SK-N-SH (cell line): ENCODE measurements at regions not wholly inside any gene's neighbourhood (a gene's known extent, or its start where the extent isn't known, plus 50 kb on each side); places are given as distances from the start of the nearest gene placed in this dataset.

ENCODE experiments used
- CTCF ChIA-PET: fragments of 300-600, 350-600 bp; formaldehyde crosslinking; extraction: SDS; loops from one replicate; lab custom pipeline; 2021; lab: Yijun Ruan, JAX
- POLR2A ChIA-PET: fragments of 350-600 bp; sonication (Branson Sonifier 250); formaldehyde crosslinking; extraction: SDS; loops from one replicate; lab custom pipeline; 2020; ENCODE audit warnings: antibody characterized with exemption, inconsistent platforms; lab: Yijun Ruan, JAX
- DNase-seq: peaks from one replicate; pipeline ENCODE4 v3.0.0; 2012
- H2AFZ ChIP-seq: fragments of 200-600 bp; sonication (generic); 2 replicates; pipeline ENCODE4 v1.8.1; 2016; ENCODE audit warnings: antibody characterized with exemption, mild to moderate bottlenecking, low read depth
- H3F3A ChIP-seq: fragments of 200-600 bp; sonication (generic); replicated peaks from 2 replicates; pipeline ENCODE3; 2016; ENCODE audit warnings: antibody characterized with exemption, mild to moderate bottlenecking; ENCODE audit not compliant: insufficient read depth
- H3K27ac ChIP-seq, 2 experiments: fragments of 200-500 bp in 1 of 2; fragments of 200-600 bp in 1 of 2; sonication (Bioruptor generic) in 1 of 2; sonication (generic), shearing (Covaris generic) in 1 of 2; 2 replicates each; pipeline versions ENCODE4 v1.5.1 to v1.6.1; 2014 to 2016; ENCODE audit warnings: low read depth in 2 of 2, inconsistent platforms in 1 of 2, low read length in 1 of 2, mild to moderate bottlenecking in 1 of 2, mixed read lengths in 1 of 2
- H3K27me3 ChIP-seq: fragments of 200-600 bp; sonication (generic), shearing (Covaris generic); 2 replicates; pipeline ENCODE4 v1.6.1; 2016; ENCODE audit warnings: mixed run types; ENCODE audit not compliant: insufficient read depth
- H3K36me3 ChIP-seq, 2 experiments: fragments of 200-500 bp in 1 of 2; fragments of 200-600 bp in 1 of 2; sonication (Bioruptor generic) in 1 of 2; sonication (generic) in 1 of 2; replicated peaks in 1 of 2; 2 replicates each; pipeline versions ENCODE3 to v1.5.1; 2014 to 2016; ENCODE audit warnings: low read length in 1 of 2, mild to moderate bottlenecking in 1 of 2; ENCODE audit not compliant: insufficient read depth in 2 of 2, control insufficient read depth in 1 of 2
- H3K4me1 ChIP-seq, 2 experiments: fragments of 200-500 bp in 1 of 2; fragments of 200-600 bp in 1 of 2; sonication (Bioruptor generic) in 1 of 2; sonication (generic), shearing (Covaris generic) in 1 of 2; 2 replicates each; pipeline versions ENCODE4 v1.5.1 to v1.6.1; 2014 to 2016; ENCODE audit warnings: low read depth in 1 of 2, low read length in 1 of 2, mixed run types in 1 of 2; ENCODE audit not compliant: insufficient read depth in 2 of 2, control insufficient read depth in 1 of 2
- H3K4me2 ChIP-seq: fragments of 200-600 bp; sonication (generic), shearing (Covaris generic); 2 replicates; pipeline ENCODE4 v1.6.1; 2017; ENCODE audit warnings: mixed run types
- H3K4me3 ChIP-seq, 2 experiments: fragments of 200-500 bp in 1 of 2; fragments of 200-600 bp in 1 of 2; sonication (Bioruptor generic) in 1 of 2; sonication (generic), shearing (Covaris generic) in 1 of 2; 2 replicates each; pipeline versions ENCODE4 v1.5.1 to v1.8.1; 2014 to 2016; ENCODE audit warnings: low read depth in 2 of 2, inconsistent platforms in 1 of 2, low read length in 1 of 2, mild to moderate bottlenecking in 1 of 2, mixed read lengths in 1 of 2, moderate library complexity in 1 of 2
- H3K79me2 ChIP-seq: fragments of 200-600 bp; sonication (generic); 2 replicates; pipeline ENCODE4 v1.8.1; 2017; ENCODE audit warnings: mild to moderate bottlenecking; ENCODE audit not compliant: insufficient read depth
- H3K9ac ChIP-seq: fragments of 200-600 bp; sonication (generic); 2 replicates; pipeline ENCODE4 v1.6.1; 2017; ENCODE audit warnings: mixed run types
- H3K9me2 ChIP-seq: fragments of 200-600 bp; sonication (generic); 2 replicates; pipeline ENCODE4 v1.6.1; 2017; ENCODE audit warnings: mixed run types
- H3K9me3 ChIP-seq: fragments of 200-600 bp; sonication (generic); 2 replicates; pipeline ENCODE4 v1.6.1; 2017; ENCODE audit warnings: mixed run types, mild to moderate bottlenecking, moderate library complexity
- H4K20me1 ChIP-seq: fragments of 200-600 bp; sonication (generic); 2 replicates; pipeline ENCODE4 v1.6.1; 2017; ENCODE audit warnings: mild to moderate bottlenecking, mixed run types; ENCODE audit not compliant: insufficient read depth
- CHD2 ChIP-seq: fragments of 150-350 bp; IDR thresholded peaks from 2 replicates; pipeline ENCODE4 v1.6.1; 2018; ENCODE audit warnings: low read length; ENCODE audit not compliant: partially characterized antibody
- CTCF ChIP-seq: fragments of 200-600 bp; sonication (generic); IDR thresholded peaks from 2 replicates; pipeline ENCODE4 v1.6.1; 2017; ENCODE audit warnings: antibody characterized with exemption, mild to moderate bottlenecking, moderate library complexity
- EP300 ChIP-seq, 2 experiments: IDR thresholded peaks; 2 replicates each; pipeline versions ENCODE4 v1.4.0 to v1.6.1; 2012; ENCODE audit warnings: borderline replicate concordance in 1 of 2, low read depth in 1 of 2, low read length in 1 of 2
- JUND ChIP-seq: IDR thresholded peaks from 2 replicates; pipeline ENCODE4 v1.4.0; 2012
- MEF2A ChIP-seq: IDR thresholded peaks from 2 replicates; pipeline ENCODE4 v1.4.0; 2012; ENCODE audit warnings: low read depth, borderline replicate concordance
- MXI1 ChIP-seq: IDR thresholded peaks from 2 replicates; pipeline ENCODE4 v1.6.1; 2012; ENCODE audit warnings: mild to moderate bottlenecking, low read depth, low read length, improper control_type of control experiment
- RAD21 ChIP-seq: IDR thresholded peaks from 2 replicates; pipeline ENCODE4 v1.6.1; 2012; ENCODE audit warnings: mild to moderate bottlenecking, low read length
- RCOR1 ChIP-seq: fragments of 150-350 bp; IDR thresholded peaks from 2 replicates; pipeline ENCODE4 v1.6.1; 2017; ENCODE audit warnings: antibody characterized with exemption, low read length
- RFX5 ChIP-seq: IDR thresholded peaks from 2 replicates; pipeline ENCODE4 v1.6.1; 2012; ENCODE audit warnings: mild to moderate bottlenecking, improper control_type of control experiment, low read length
- RXRA ChIP-seq: IDR thresholded peaks from 2 replicates; pipeline ENCODE4 v1.4.0; 2012; ENCODE audit warnings: low read depth, mild to moderate bottlenecking, borderline replicate concordance
- TEAD4 ChIP-seq: IDR thresholded peaks from 2 replicates; pipeline ENCODE4 v1.4.0; 2012; ENCODE audit warnings: mild to moderate bottlenecking, borderline replicate concordance; ENCODE audit not compliant: insufficient read depth
- WGBS: methylation state at CpG from one replicate; pipeline ENCODE4 v1.1.6; 2017; ENCODE audit warnings: low lambda C conversion rate; 5-methylcytosine and 5-hydroxymethylcytosine counted together
- TF ChIP-seq, protein P1 (sequence below): IDR thresholded peaks from 2 replicates; pipeline ENCODE4 v1.4.0; 2012; ENCODE audit warnings: low read depth, borderline replicate concordance

DNA sequence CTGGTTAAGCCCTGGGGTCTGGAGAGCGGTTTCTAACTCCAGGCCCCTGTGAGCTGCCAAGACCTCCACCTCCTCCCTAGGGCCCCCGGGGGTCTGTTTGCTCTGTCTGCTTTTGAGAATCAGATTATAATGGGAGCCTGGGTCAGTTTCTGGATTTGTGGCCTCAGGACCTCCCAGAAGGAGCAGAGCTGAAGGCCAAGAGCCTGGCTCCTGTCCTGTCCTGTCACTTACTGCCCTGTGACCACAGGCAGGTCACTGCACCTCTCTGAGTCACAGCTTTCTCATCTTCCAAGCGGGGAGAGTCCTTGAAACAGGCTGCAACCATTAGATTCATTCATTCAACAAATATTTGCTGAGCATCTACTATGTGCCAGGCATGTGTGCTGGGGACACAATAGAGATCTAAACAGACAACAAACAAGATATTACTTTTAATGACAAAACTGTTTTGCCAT, 87.3 kb upstream of the FGF3 start:
- WGBS, result 17% methylated on average over 1 of the region's 3 CpGs
- Histone ChIP-seq H3K4me1 (peaks cover 0 to 67% of the 10 kb centered on the region in 2 experiments; a peak in 1 of 4 replicates), H3K27ac (peak overlapping the region in 1 of 2 experiments; percentile 98; a peak in 2 of 4 replicates), H3K9me3 (no peaks in the 10 kb centered on the region), H3K79me2 (no peaks in the 10 kb centered on the region), H3K9me2 (no peaks in the 10 kb centered on the region), H4K20me1 (no peaks in the 10 kb centered on the region)
- peak; percentile 75 for DNase-seq
- TF ChIP-seq RCOR1, result peak; percentile 29; the same call in 1 of the 2 replicates
- no peak for TF ChIP-seq CTCF
- peak in 1 of 2 experiments; percentile 66; a peak in 1 of 4 replicates for TF ChIP-seq EP300 (IDR thresholded peaks at IDR 0.05; ENCODE audit: borderline replicate concordance in 1 of 2, low read depth in 1 of 2, low read length in 1 of 2)
- TF ChIP-seq RFX5, result no peak
- TF ChIP-seq, all 33 proteins: peak for 2
- Histone ChIP-seq H3K36me3 (no peaks in the 10 kb centered on the region), H3K9ac (no peak overlapping the region), H3K27me3 (no peaks in the 10 kb centered on the region), H2AFZ (no peak overlapping the region), H3F3A (no peaks in the 10 kb centered on the region), H3K4me2 (no peak overlapping the region), H3K4me3 (no peak overlapping the region)
- POLR2A ChIA-PET, result interaction anchor here (0.6 to 1.0 kb wide), 2 partner anchors 9 to 231 kb away, joined by 3 to 4 read pairs; partner anchors contain the start of gene LTO1
- CTCF ChIA-PET, result interaction anchor here (1.1 to 17.3 kb wide), 7 partner anchors 9 to 291 kb away, joined by 3 to 249 read pairs (median 8); no protein-coding TSS in a partner anchor

DNA sequence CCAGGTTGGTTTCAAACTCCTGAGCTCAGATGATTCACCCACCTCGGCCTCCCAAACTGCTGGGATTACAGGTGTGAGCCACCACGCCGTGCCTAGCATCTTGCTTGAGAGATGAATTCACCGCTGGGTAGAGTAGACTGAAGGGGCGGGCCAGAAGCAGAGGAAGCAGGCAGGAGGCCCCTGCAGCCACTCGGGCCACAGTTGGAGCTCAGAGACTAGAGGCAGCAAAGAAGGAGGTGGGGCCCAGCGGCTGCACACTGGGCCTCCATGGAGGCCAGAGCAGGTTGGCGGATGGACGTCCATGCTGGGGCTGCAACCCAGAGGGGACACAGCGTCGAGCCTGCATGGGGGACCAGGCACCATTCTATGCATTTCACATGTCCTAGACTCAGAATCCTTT, 88.4 kb upstream of the FGF3 start:
- DNase-seq, result no peak
- Histone ChIP-seq H3K79me2 (no peaks in the 10 kb centered on the region), H3K4me2 (no peak overlapping the region), H3K27ac (no peak overlapping the region; a peak in 1 of 4 replicates), H3K4me1 (peaks cover 0 to 75% of the 10 kb centered on the region in 2 experiments; a peak in 1 of 4 replicates), H3K9ac (no peak overlapping the region), H2AFZ (no peak overlapping the region), H3K36me3 (no peaks in the 10 kb centered on the region), H3K4me3 (no peak overlapping the region), H4K20me1 (no peaks in the 10 kb centered on the region), H3K9me3 (no peaks in the 10 kb centered on the region), H3K9me2 (no peaks in the 10 kb centered on the region), H3F3A (no peaks in the 10 kb centered on the region), H3K27me3 (no peaks in the 10 kb centered on the region)
- WGBS, result 83% methylated on average over 9 of the region's 11 CpGs
- CTCF ChIA-PET, result interaction anchor here (0.8 to 17.3 kb wide), 9 partner anchors 11 to 290 kb away, joined by 3 to 249 read pairs (median 9); partner anchors contain the start of gene FGF19
- TF ChIP-seq MEF2A (no peak), RXRA (no peak), MXI1 (no peak), JUND (no peak), RAD21 (no peak), TEAD4 (no peak), CHD2 (no peak), RCOR1 (no peak)
- TF ChIP-seq, protein P1, sequence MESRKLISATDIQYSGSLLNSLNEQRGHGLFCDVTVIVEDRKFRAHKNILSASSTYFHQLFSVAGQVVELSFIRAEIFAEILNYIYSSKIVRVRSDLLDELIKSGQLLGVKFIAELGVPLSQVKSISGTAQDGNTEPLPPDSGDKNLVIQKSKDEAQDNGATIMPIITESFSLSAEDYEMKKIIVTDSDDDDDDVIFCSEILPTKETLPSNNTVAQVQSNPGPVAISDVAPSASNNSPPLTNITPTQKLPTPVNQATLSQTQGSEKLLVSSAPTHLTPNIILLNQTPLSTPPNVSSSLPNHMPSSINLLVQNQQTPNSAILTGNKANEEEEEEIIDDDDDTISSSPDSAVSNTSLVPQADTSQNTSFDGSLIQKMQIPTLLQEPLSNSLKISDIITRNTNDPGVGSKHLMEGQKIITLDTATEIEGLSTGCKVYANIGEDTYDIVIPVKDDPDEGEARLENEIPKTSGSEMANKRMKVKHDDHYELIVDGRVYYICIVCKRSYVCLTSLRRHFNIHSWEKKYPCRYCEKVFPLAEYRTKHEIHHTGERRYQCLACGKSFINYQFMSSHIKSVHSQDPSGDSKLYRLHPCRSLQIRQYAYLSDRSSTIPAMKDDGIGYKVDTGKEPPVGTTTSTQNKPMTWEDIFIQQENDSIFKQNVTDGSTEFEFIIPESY, result no peak
- POLR2A ChIA-PET, result no interaction called here
